IMR-90 (cell line): ENCODE measurements at regions not wholly inside any gene's neighbourhood (a gene's known extent, or its start where the extent isn't known, plus 50 kb on each side); places are given as distances from the start of the nearest gene placed in this dataset.

ENCODE experiments used
- CTCF ChIP-seq: conservative IDR thresholded peaks from 2 replicates; pipeline ENCODE4 v1.5.1; 2012; ENCODE audit warnings: mild to moderate bottlenecking, low read depth, low read length, improper control_type of control experiment
- MXI1 ChIP-seq: IDR thresholded peaks from 2 replicates; pipeline ENCODE4 v1.6.1; 2012; ENCODE audit warnings: low read depth, mild to moderate bottlenecking, low read length, moderate library complexity, borderline replicate concordance
- USF2 ChIP-seq: fragments of 150-350 bp; IDR thresholded peaks from 2 replicates; pipeline ENCODE4 v1.6.1; 2017; ENCODE audit warnings: mild to moderate bottlenecking, antibody characterized with exemption, low read length, low read depth

- TF ChIP-seq CTCF (no peak), MXI1 (no peak), USF2 (no peak)
These were observed 137.5 kb downstream of the CCDC71L start for GRCh38 chr7:106523482-106523881.
